Loucy (cell line): ENCODE measurements at regions not wholly inside any gene's neighbourhood (a gene's known extent, or its start where the extent isn't known, plus 50 kb on each side); places are given as distances from the start of the nearest gene placed in this dataset.

Experiments
- H2AFZ ChIP-seq: fragments of 200-600 bp; sonication (generic); 2 replicates; pipeline ENCODE4 v1.6.0; 2016; ENCODE audit warnings: antibody characterized with exemption, mild to moderate bottlenecking, low read length, moderate library complexity
- H3F3A ChIP-seq: fragments of 200-600 bp; 2 replicates; pipeline ENCODE4 v1.6.0; 2016; ENCODE audit warnings: antibody characterized with exemption, low read depth, mild to moderate bottlenecking
- H3K27me3 ChIP-seq: fragments of 200-600 bp; sonication (generic); 2 replicates; pipeline ENCODE4 v1.6.1; 2014; ENCODE audit warnings: low read length, mild to moderate bottlenecking; ENCODE audit not compliant: insufficient read depth, poor library complexity, severe bottlenecking
- H3K36me3 ChIP-seq: fragments of 200-600 bp; sonication (generic); 2 replicates; pipeline ENCODE4 v1.6.1; 2016; ENCODE audit warnings: low read length; ENCODE audit not compliant: insufficient read depth
- H3K4me1 ChIP-seq: fragments of 200-600 bp; sonication (generic); 2 replicates; pipeline ENCODE4 v1.5.1; 2014; ENCODE audit warnings: low read length, mild to moderate bottlenecking; ENCODE audit not compliant: insufficient read depth, poor library complexity, severe bottlenecking
- H3K4me2 ChIP-seq: fragments of 200-600 bp; sonication (generic); 2 replicates; pipeline ENCODE4 v1.6.0; 2014; ENCODE audit warnings: antibody characterized with exemption, low read length, low read depth, mild to moderate bottlenecking; ENCODE audit not compliant: poor library complexity, severe bottlenecking
- H3K4me3 ChIP-seq: fragments of 200-600 bp; sonication (generic); 2 replicates; pipeline ENCODE4 v1.5.1; 2014; ENCODE audit warnings: low read length, mild to moderate bottlenecking, mixed read lengths; ENCODE audit not compliant: poor library complexity, severe bottlenecking
- H3K79me2 ChIP-seq: fragments of 200-600 bp; sonication (generic); 2 replicates; pipeline ENCODE4 v1.6.1; 2014; ENCODE audit warnings: low read length; ENCODE audit not compliant: insufficient read depth
- H3K9ac ChIP-seq: fragments of 200-600 bp; sonication (generic); 2 replicates; pipeline ENCODE4 v1.6.0; 2014; ENCODE audit warnings: mild to moderate bottlenecking, low read depth, low read length, moderate library complexity; ENCODE audit not compliant: poor library complexity, severe bottlenecking
- H3K9me2 ChIP-seq: fragments of 200-600 bp; sonication (generic); replicated peaks from 2 replicates; pipeline ENCODE4 v1.6.1; 2016; ENCODE audit warnings: low read depth, low read length, mixed read lengths
- H3K9me3 ChIP-seq: fragments of 200-600 bp; sonication (generic); 2 replicates; pipeline ENCODE4 v1.6.1; 2014; ENCODE audit warnings: mild to moderate bottlenecking, antibody characterized with exemption, low read length, low read depth; ENCODE audit not compliant: insufficient read depth
- H4K20me1 ChIP-seq: fragments of 200-600 bp; sonication (generic); 2 replicates; pipeline ENCODE4 v1.6.0; 2014; ENCODE audit warnings: antibody characterized with exemption, low read length, mild to moderate bottlenecking; ENCODE audit not compliant: insufficient read depth, poor library complexity, severe bottlenecking
- EZH2phosphoT487 ChIP-seq: fragments of 200-600 bp; IDR thresholded peaks from 2 replicates; pipeline ENCODE4 v1.6.1; 2018; ENCODE audit warnings: antibody characterized with exemption, mild to moderate bottlenecking, moderate library complexity, borderline replicate concordance
- TF ChIP-seq, protein P1 (sequence below): fragments of 200-600 bp; sonication (generic); conservative IDR thresholded peaks from 2 replicates; pipeline ENCODE4 v1.5.1; 2014; ENCODE audit warnings: mild to moderate bottlenecking, antibody characterized with exemption, low read length

DNA sequence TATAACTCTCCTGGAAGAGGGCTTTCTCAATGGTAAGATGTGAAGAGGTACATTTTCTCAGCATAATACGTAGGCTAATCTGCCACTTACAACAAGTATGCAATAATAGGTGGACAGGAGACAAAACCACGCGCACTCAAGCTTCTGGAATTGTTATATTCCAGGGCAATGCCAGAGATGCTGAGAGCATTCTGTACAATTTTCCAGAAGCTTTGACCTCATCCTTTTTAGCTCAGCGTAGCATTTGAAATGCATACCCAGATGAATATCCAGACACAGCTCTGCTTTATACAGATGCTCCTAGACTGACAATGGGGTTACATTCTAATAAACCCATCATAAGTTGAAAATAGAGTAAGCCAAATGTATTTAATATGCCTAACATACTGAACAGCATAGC, 1492.4 kb upstream of the FLRT2 start:
- no peaks in the 10 kb centered on the region for H3K4me1 ChIP-seq
- H3K9me2 ChIP-seq: no peaks in the 10 kb centered on the region
- no peak overlapping the region for H3K4me3 ChIP-seq
- H3K27me3 ChIP-seq: no peaks in the 10 kb centered on the region
- no peaks in the 10 kb centered on the region for H3K36me3 ChIP-seq
- no peaks in the 10 kb centered on the region for H4K20me1 ChIP-seq
- H3K4me2 ChIP-seq: no peak overlapping the region
- no peak overlapping the region for H3K9ac ChIP-seq
- H2AFZ ChIP-seq: no peak overlapping the region
- no peaks in the 10 kb centered on the region for H3K79me2 ChIP-seq
- H3F3A ChIP-seq: no peaks in the 10 kb centered on the region
- TF ChIP-seq, protein P1, sequence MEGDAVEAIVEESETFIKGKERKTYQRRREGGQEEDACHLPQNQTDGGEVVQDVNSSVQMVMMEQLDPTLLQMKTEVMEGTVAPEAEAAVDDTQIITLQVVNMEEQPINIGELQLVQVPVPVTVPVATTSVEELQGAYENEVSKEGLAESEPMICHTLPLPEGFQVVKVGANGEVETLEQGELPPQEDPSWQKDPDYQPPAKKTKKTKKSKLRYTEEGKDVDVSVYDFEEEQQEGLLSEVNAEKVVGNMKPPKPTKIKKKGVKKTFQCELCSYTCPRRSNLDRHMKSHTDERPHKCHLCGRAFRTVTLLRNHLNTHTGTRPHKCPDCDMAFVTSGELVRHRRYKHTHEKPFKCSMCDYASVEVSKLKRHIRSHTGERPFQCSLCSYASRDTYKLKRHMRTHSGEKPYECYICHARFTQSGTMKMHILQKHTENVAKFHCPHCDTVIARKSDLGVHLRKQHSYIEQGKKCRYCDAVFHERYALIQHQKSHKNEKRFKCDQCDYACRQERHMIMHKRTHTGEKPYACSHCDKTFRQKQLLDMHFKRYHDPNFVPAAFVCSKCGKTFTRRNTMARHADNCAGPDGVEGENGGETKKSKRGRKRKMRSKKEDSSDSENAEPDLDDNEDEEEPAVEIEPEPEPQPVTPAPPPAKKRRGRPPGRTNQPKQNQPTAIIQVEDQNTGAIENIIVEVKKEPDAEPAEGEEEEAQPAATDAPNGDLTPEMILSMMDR: no peak
- TF ChIP-seq EZH2phosphoT487: no peak
- H3K9me3 ChIP-seq: no peaks in the 10 kb centered on the region

DNA sequence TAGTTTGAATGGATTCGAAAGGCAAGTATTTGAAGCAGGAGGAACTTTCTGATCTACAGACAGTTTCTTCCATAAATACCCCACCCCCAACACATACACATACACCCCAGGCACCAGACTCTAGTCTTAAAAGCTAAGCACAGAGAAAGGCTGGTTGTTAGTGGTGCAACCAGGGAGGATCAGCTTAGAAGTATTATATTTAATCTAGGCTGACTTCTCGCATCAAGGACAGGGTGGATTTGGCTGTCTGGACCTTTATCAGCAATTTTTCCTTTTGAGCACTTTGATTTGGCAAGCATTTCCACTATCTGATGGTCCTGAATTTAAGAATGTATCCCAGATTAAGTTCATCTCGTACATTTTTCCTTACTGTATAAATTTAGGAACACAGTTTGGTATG, 1489.8 kb upstream of the FLRT2 start:
- H3K4me3 ChIP-seq: no peak overlapping the region
- H3K36me3 ChIP-seq: no peaks in the 10 kb centered on the region
- H3K79me2 ChIP-seq: no peaks in the 10 kb centered on the region
- H3K4me2 ChIP-seq: no peak overlapping the region
- TF ChIP-seq EZH2phosphoT487: no peak
- TF ChIP-seq, protein P1: no peak
- no peaks in the 10 kb centered on the region for H3K27me3 ChIP-seq
- H4K20me1 ChIP-seq: no peaks in the 10 kb centered on the region
- H3K9me2 ChIP-seq: no peaks in the 10 kb centered on the region
- no peaks in the 10 kb centered on the region for H3K9me3 ChIP-seq
- H2AFZ ChIP-seq: no peak overlapping the region
- H3K4me1 ChIP-seq: no peaks in the 10 kb centered on the region
- H3K9ac ChIP-seq: no peak overlapping the region
- no peaks in the 10 kb centered on the region for H3F3A ChIP-seq

DNA sequence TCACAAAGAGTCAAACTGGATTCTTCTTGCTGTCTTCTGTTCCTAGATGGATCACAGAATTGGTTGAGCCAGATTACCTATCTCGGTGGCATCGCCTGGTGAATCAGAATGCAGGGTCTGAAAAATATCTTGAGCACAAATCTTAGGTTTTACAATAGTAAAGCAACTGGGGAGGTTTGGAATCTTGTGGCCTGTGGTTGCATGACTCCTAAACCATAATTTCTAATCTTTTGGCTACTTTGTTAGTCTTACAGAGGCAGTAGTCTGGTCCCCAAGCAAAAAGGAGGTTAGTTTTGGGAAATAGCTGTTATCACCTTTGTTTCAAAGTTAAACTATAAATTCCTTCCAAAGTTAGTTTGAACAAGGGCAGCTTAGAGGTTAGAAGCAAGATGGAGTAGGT, 1488.5 kb upstream of the FLRT2 start:
- H4K20me1 ChIP-seq: no peaks in the 10 kb centered on the region
- H3K79me2 ChIP-seq: no peaks in the 10 kb centered on the region
- H3K4me2 ChIP-seq: no peak overlapping the region
- TF ChIP-seq EZH2phosphoT487: no peak
- TF ChIP-seq, protein P1: no peak
- H3K4me1 ChIP-seq: no peaks in the 10 kb centered on the region
- no peaks in the 10 kb centered on the region for H3K36me3 ChIP-seq
- no peaks in the 10 kb centered on the region for H3K27me3 ChIP-seq
- H3K9me3 ChIP-seq: no peaks in the 10 kb centered on the region
- no peaks in the 10 kb centered on the region for H3K9me2 ChIP-seq
- H3K4me3 ChIP-seq: no peak overlapping the region
- no peaks in the 10 kb centered on the region for H3F3A ChIP-seq
- no peak overlapping the region for H2AFZ ChIP-seq
- H3K9ac ChIP-seq: no peak overlapping the region
